ENCODE measurements at regions not wholly inside any gene's neighbourhood (a gene's known extent, or its start where the extent isn't known, plus 50 kb on each side); places are given as distances from the start of the nearest gene placed in this dataset.
"Not testable (repeated sequence)": the region's sequence is repeated elsewhere in the genome, so short reads cannot be mapped to it uniquely, and the experiment has no call there.

- not testable (repeated sequence) for H3K36me3 ChIP-seq (ENCODE audit: control insufficient read depth in 2 of 2, insufficient read depth in 2 of 2, low read length in 1 of 2); DNase-seq (ENCODE audit: low read depth in 6 of 9, low spot score in 9 of 9); H3K27me3 ChIP-seq (ENCODE audit: control insufficient read depth in 2 of 2, insufficient read depth in 1 of 2, low read length in 1 of 2); H3K4me3 ChIP-seq (ENCODE audit: low read length in 2 of 2); H3K4me1 ChIP-seq (ENCODE audit: control insufficient read depth in 2 of 2, insufficient read depth in 2 of 2, low read length in 2 of 2); H3K27ac ChIP-seq (ENCODE audit: low read depth in 1 of 2, low read length in 1 of 2)
- WGBS: 76% methylated on average over 1 of the region's 1 CpG
- peaks cover 0 to 13% of the 10 kb centered on the region in 2 donors for H3K9me3 ChIP-seq (ENCODE audit: control insufficient read depth in 2 of 2, insufficient read depth in 1 of 2, low read length in 1 of 2)
Observed at GRCh38 chr13:108064372-108064771, 151.0 kb downstream of the LIG4 start.

DNA sequence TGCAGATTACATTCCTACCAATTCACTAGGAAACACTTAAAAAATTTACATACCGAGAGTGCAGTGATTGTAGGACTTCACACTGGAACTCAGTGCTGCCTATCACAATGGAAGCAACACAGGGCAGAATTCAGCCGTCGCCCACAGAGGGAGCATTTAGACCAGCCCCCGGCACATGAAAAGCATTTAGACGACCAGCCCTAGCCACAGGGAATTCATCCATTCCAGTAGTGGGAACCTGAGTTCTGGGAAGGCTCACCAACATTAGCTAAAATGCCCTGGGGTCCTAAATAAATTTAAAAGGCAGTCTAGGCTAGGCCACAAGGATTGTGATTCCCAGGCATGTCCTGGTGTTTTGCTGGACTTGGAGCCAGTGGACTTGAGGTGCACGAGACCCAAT, 155.2 kb downstream of the LIG4 start:
- Histone ChIP-seq H3K4me3 (ENCODE audit: low read length in 2 of 2) (no peak overlapping the region), H3K36me3 (ENCODE audit: control insufficient read depth in 2 of 2, insufficient read depth in 2 of 2, low read length in 1 of 2) (no peaks in the 10 kb centered on the region), H3K27ac (ENCODE audit: low read depth in 1 of 2, low read length in 1 of 2) (no peak overlapping the region), H3K9me3 (ENCODE audit: control insufficient read depth in 2 of 2, insufficient read depth in 1 of 2, low read length in 1 of 2) (peaks cover 0 to 10% of the 10 kb centered on the region in 2 donors), H3K4me1 (ENCODE audit: control insufficient read depth in 2 of 2, insufficient read depth in 2 of 2, low read length in 2 of 2) (no peaks in the 10 kb centered on the region), H3K27me3 (ENCODE audit: control insufficient read depth in 2 of 2, insufficient read depth in 1 of 2, low read length in 1 of 2) (no peaks in the 10 kb centered on the region)
- 87% methylated on average over 6 of the region's 6 CpGs for WGBS
- DNase-seq (ENCODE audit: low read depth in 6 of 9, low spot score in 9 of 9): no peak

DNA sequence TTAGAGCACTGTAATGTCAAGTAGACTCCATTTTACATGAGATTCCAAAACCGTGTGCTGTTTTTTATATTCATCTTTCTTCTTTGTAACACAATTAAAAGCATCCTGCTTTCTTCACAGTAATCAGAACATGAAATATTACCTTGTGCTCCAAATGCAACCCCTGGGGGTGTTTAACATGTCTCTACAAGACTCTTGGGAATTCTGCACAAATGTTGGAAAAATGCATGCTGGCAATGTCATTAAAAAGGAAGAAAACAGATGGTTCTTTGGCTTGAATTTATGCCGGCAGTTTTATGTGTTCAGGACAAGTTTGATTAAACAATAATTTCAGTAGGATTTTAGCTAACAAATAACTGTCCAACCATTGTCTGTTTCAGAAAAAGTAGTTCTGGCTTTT, 159.1 kb downstream of the LIG4 start:
- Histone ChIP-seq H3K4me1 (ENCODE audit: control insufficient read depth in 2 of 2, insufficient read depth in 2 of 2, low read length in 2 of 2) (no peaks in the 10 kb centered on the region), H3K27ac (ENCODE audit: low read depth in 1 of 2, low read length in 1 of 2) (no peak overlapping the region), H3K36me3 (ENCODE audit: control insufficient read depth in 2 of 2, insufficient read depth in 2 of 2, low read length in 1 of 2) (no peaks in the 10 kb centered on the region), H3K9me3 (ENCODE audit: control insufficient read depth in 2 of 2, insufficient read depth in 1 of 2, low read length in 1 of 2) (peaks cover 0 to 6% of the 10 kb centered on the region in 2 donors), H3K4me3 (ENCODE audit: low read length in 2 of 2) (no peak overlapping the region), H3K27me3 (ENCODE audit: control insufficient read depth in 2 of 2, insufficient read depth in 1 of 2, low read length in 1 of 2) (no peaks in the 10 kb centered on the region)
- 90% methylated on average over 2 of the region's 2 CpGs for WGBS
- DNase-seq (ENCODE audit: low read depth in 6 of 9, low spot score in 9 of 9): no peak

DNA sequence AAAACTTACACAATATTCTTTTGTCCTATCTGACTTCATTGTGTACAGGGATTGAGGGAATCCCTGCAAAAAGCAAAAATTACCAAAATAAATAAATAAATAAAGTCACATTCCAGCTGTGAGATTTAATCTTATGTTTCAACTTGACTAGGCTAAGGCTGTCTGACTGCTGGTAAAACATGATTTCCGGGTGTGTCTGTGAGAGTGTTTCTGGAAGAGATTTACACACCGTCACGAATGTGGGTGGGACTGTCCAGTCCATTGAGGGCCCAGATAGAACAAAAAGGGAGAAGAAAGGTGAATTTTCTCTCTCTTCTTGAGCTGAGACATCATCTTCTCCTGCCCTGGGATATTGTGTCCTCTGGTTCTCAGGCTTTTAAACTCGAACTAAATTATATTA, 166.1 kb downstream of the LIG4 start:
- Histone ChIP-seq H3K27me3 (ENCODE audit: control insufficient read depth in 2 of 2, insufficient read depth in 1 of 2, low read length in 1 of 2) (no peaks in the 10 kb centered on the region), H3K4me1 (ENCODE audit: control insufficient read depth in 2 of 2, insufficient read depth in 2 of 2, low read length in 2 of 2) (no peaks in the 10 kb centered on the region), H3K9me3 (ENCODE audit: control insufficient read depth in 2 of 2, insufficient read depth in 1 of 2, low read length in 1 of 2) (no peaks in the 10 kb centered on the region), H3K4me3 (ENCODE audit: low read length in 2 of 2) (no peak overlapping the region), H3K27ac (ENCODE audit: low read depth in 1 of 2, low read length in 1 of 2) (no peak overlapping the region), H3K36me3 (ENCODE audit: control insufficient read depth in 2 of 2, insufficient read depth in 2 of 2, low read length in 1 of 2) (no peaks in the 10 kb centered on the region)
- WGBS: 83% methylated on average over 4 of the region's 4 CpGs
- no peak for DNase-seq (ENCODE audit: low read depth in 6 of 9, low spot score in 9 of 9)

GRCh38 chr13:108044954-108045353, 170.4 kb downstream of the LIG4 start:
- no peaks in the 10 kb centered on the region for H3K9me3 ChIP-seq (ENCODE audit: control insufficient read depth in 2 of 2, insufficient read depth in 1 of 2, low read length in 1 of 2)
- H3K4me3 ChIP-seq (ENCODE audit: low read length in 2 of 2): no peak overlapping the region
- no peak for DNase-seq (ENCODE audit: low read depth in 6 of 9, low spot score in 9 of 9)
- H3K27ac ChIP-seq (ENCODE audit: low read depth in 1 of 2, low read length in 1 of 2): no peak overlapping the region
- H3K27me3 ChIP-seq (ENCODE audit: control insufficient read depth in 2 of 2, insufficient read depth in 1 of 2, low read length in 1 of 2): no peaks in the 10 kb centered on the region
- H3K36me3 ChIP-seq (ENCODE audit: control insufficient read depth in 2 of 2, insufficient read depth in 2 of 2, low read length in 1 of 2): no peaks in the 10 kb centered on the region
- H3K4me1 ChIP-seq (ENCODE audit: control insufficient read depth in 2 of 2, insufficient read depth in 2 of 2, low read length in 2 of 2): no peaks in the 10 kb centered on the region
- WGBS: 63% methylated on average over 1 of the region's 1 CpG

DNA sequence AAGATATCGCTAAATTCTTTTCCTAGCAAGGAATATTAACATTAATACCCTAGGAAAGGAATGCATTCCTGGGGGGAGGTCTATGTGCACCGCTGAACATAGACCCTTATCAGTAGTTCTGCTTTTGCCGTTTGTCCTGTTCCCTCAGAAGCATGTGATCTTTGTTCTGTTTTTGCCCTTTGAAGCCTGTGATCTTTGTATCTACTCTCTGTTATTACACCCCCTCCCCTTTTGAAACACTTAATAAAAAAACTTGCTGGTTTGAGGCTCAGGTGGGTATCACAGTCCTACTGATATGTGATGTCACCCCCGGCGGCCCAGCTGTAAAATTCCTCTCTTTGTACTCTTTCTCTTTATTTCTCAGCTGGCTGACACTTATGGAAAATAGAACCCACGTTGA, 172.5 kb downstream of the LIG4 start:
- 70% methylated on average over 6 of the region's 6 CpGs for WGBS

GRCh38 chr13:108037348-108037747, 178.0 kb downstream of the LIG4 start:
- H3K27me3 ChIP-seq (ENCODE audit: control insufficient read depth in 2 of 2, insufficient read depth in 1 of 2, low read length in 1 of 2): no peaks in the 10 kb centered on the region
- no peak overlapping the region for H3K4me3 ChIP-seq (ENCODE audit: low read length in 2 of 2)
- DNase-seq (ENCODE audit: low read depth in 6 of 9, low spot score in 9 of 9): no peak
- no peaks in the 10 kb centered on the region for H3K9me3 ChIP-seq (ENCODE audit: control insufficient read depth in 2 of 2, insufficient read depth in 1 of 2, low read length in 1 of 2)
- no peaks in the 10 kb centered on the region for H3K4me1 ChIP-seq (ENCODE audit: control insufficient read depth in 2 of 2, insufficient read depth in 2 of 2, low read length in 2 of 2)
- H3K27ac ChIP-seq (ENCODE audit: low read depth in 1 of 2, low read length in 1 of 2): no peak overlapping the region
- 79% methylated on average over 1 of the region's 1 CpG for WGBS
- no peaks in the 10 kb centered on the region for H3K36me3 ChIP-seq (ENCODE audit: control insufficient read depth in 2 of 2, insufficient read depth in 2 of 2, low read length in 1 of 2)

More for the DNA sequence above, 172.5 kb downstream of the LIG4 start:
- not testable (repeated sequence) for H3K27ac ChIP-seq (ENCODE audit: low read depth in 1 of 2, low read length in 1 of 2); H3K4me1 ChIP-seq (ENCODE audit: control insufficient read depth in 2 of 2, insufficient read depth in 2 of 2, low read length in 2 of 2); H3K9me3 ChIP-seq (ENCODE audit: control insufficient read depth in 2 of 2, insufficient read depth in 1 of 2, low read length in 1 of 2); H3K4me3 ChIP-seq (ENCODE audit: low read length in 2 of 2); H3K27me3 ChIP-seq (ENCODE audit: control insufficient read depth in 2 of 2, insufficient read depth in 1 of 2, low read length in 1 of 2); H3K36me3 ChIP-seq (ENCODE audit: control insufficient read depth in 2 of 2, insufficient read depth in 2 of 2, low read length in 1 of 2); DNase-seq (ENCODE audit: low read depth in 6 of 9, low spot score in 9 of 9)

- no peaks in the 10 kb centered on the region for H3K4me1 ChIP-seq (ENCODE audit: control insufficient read depth in 2 of 2, insufficient read depth in 2 of 2, low read length in 2 of 2)
- H3K4me3 ChIP-seq (ENCODE audit: low read length in 2 of 2): no peak overlapping the region
- H3K9me3 ChIP-seq (ENCODE audit: control insufficient read depth in 2 of 2, insufficient read depth in 1 of 2, low read length in 1 of 2): no peaks in the 10 kb centered on the region
- no peaks in the 10 kb centered on the region for H3K36me3 ChIP-seq (ENCODE audit: control insufficient read depth in 2 of 2, insufficient read depth in 2 of 2, low read length in 1 of 2)
- no peak for DNase-seq (ENCODE audit: low read depth in 6 of 9, low spot score in 9 of 9)
- H3K27me3 ChIP-seq (ENCODE audit: control insufficient read depth in 2 of 2, insufficient read depth in 1 of 2, low read length in 1 of 2): no peaks in the 10 kb centered on the region
- H3K27ac ChIP-seq (ENCODE audit: low read depth in 1 of 2, low read length in 1 of 2): no peak overlapping the region
- 87% methylated on average over 4 of the region's 4 CpGs for WGBS
Observed at GRCh38 chr13:108036411-108036932, 178.9 kb downstream of the LIG4 start.

DNA sequence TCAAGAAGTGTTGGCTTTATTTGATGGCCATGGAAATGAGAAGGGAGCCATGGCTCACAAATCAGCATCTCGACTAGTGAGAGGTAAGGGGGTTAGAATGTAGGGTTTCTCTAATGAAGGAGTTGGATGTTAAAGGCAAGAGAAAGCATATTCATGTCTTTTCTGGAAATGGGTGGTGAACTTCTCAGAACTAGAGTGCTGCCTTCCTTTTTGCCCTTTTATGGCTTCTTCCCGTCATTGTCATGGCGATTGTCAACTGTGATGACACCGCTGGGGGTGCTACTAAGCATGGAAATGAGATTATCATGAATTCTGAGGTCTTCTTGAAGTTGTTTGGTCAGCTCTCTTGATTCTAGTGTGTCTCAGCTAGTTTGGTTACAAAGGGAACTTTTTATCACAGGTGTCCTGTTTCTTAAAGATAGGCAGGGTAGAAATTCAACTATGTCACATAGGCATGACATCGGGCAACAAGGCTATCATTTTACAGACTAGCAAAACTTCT, 180.4 kb downstream of the LIG4 start:
- WGBS: 88% methylated on average over 5 of the region's 5 CpGs
- H3K27me3 ChIP-seq (ENCODE audit: control insufficient read depth in 2 of 2, insufficient read depth in 1 of 2, low read length in 1 of 2): no peaks in the 10 kb centered on the region
- no peak for DNase-seq (ENCODE audit: low read depth in 6 of 9, low spot score in 9 of 9)
- H3K9me3 ChIP-seq (ENCODE audit: control insufficient read depth in 2 of 2, insufficient read depth in 1 of 2, low read length in 1 of 2): no peaks in the 10 kb centered on the region
- no peak overlapping the region for H3K27ac ChIP-seq (ENCODE audit: low read depth in 1 of 2, low read length in 1 of 2)
- no peak overlapping the region for H3K4me3 ChIP-seq (ENCODE audit: low read length in 2 of 2)
- no peaks in the 10 kb centered on the region for H3K36me3 ChIP-seq (ENCODE audit: control insufficient read depth in 2 of 2, insufficient read depth in 2 of 2, low read length in 1 of 2)
- no peaks in the 10 kb centered on the region for H3K4me1 ChIP-seq (ENCODE audit: control insufficient read depth in 2 of 2, insufficient read depth in 2 of 2, low read length in 2 of 2)
